B cell (primary cell): ENCODE measurements at regions not wholly inside any gene's neighbourhood (a gene's known extent, or its start where the extent isn't known, plus 50 kb on each side); places are given as distances from the start of the nearest gene placed in this dataset.

Experiments used
- ATAC-seq: fragments of 200-7000 bp; cut with Tn5 transposase; one replicate; pipeline ENCODE4 v1.10.0; 2021; ENCODE audit warnings: low read depth, mild to moderate bottlenecking, moderate number of reproducible peaks, moderate library complexity
- CTCF ChIA-PET: fragments of 350-600 bp; sonication (Branson Sonifier 250); formaldehyde crosslinking; loops from one replicate; lab custom pipeline; 2021; ENCODE audit warnings: antibody characterized with exemption, inconsistent platforms; lab: Charles Lee
- POLR2A ChIA-PET: fragments of 350-600 bp; sonication (Branson Sonifier 250); formaldehyde crosslinking; loops from one replicate; lab custom pipeline; 2021; ENCODE audit warnings: antibody characterized with exemption; lab: Charles Lee
- DNase-seq: peaks from one replicate; pipeline ENCODE4 v3.0.0; 2013
- H2AFZ ChIP-seq: 2 replicates; pipeline ENCODE4 v1.6.1; 2012; ENCODE audit warnings: mild to moderate bottlenecking, low read depth, low read length; ENCODE audit not compliant: insufficient read depth, poor library complexity, severe bottlenecking
- H3K27ac ChIP-seq, 2 donors: 1 replicate in 1 of 2; 2 replicates in 1 of 2; pipeline ENCODE4 v1.5.1; 2012 to 2013; ENCODE audit warnings: low read length in 2 of 2, mild to moderate bottlenecking in 2 of 2, moderate library complexity in 1 of 2
- H3K27me3 ChIP-seq, 4 experiments: fragments of 200-600 bp in 1 of 4; sonication (generic) in 1 of 4; replicated peaks in 1 of 4; 1 replicate in 2 of 4; 2 replicates in 2 of 4; pipeline versions ENCODE4 v1.6.1 to v1.7.0; 2013 to 2016; ENCODE audit warnings: low read length in 3 of 4, mild to moderate bottlenecking in 2 of 4, mixed read lengths in 1 of 4, moderate library complexity in 1 of 4; ENCODE audit not compliant: insufficient read depth in 4 of 4, control insufficient read depth in 3 of 4; ENCODE audit errors: control extremely low read depth in 1 of 4
- H3K36me3 ChIP-seq, 2 experiments: replicated peaks in 1 of 2; 1 replicate in 1 of 2; 2 replicates in 1 of 2; pipeline versions ENCODE4 v1.6.1 to v1.7.1; 2013; ENCODE audit warnings: low read length in 1 of 2; ENCODE audit not compliant: insufficient read depth in 2 of 2, control insufficient read depth in 1 of 2; ENCODE audit errors: control extremely low read depth in 1 of 2, extremely low read depth in 1 of 2
- H3K4me1 ChIP-seq, 2 donors: fragments of 200-600 bp in 1 of 2; sonication (generic) in 1 of 2; 1 replicate in 1 of 2; 2 replicates in 1 of 2; pipeline versions ENCODE4 v1.5.1 to v1.6.1; 2013 to 2017; ENCODE audit warnings: low read length in 2 of 2; ENCODE audit not compliant: control insufficient read depth in 2 of 2, insufficient read depth in 2 of 2
- H3K4me2 ChIP-seq: replicated peaks from 2 replicates; pipeline ENCODE3; 2012; ENCODE audit warnings: mild to moderate bottlenecking, low read depth, low read length; ENCODE audit not compliant: poor library complexity, severe bottlenecking
- H3K4me3 ChIP-seq, 5 experiments: fragments of 200-600 bp in 1 of 5; sonication (generic) in 1 of 5; 1 replicate in 3 of 5; 2 replicates in 2 of 5; pipeline versions ENCODE4 v1.5.1 to v1.7.0; 2011 to 2016; ENCODE audit warnings: low read length in 4 of 5, mild to moderate bottlenecking in 4 of 5, low read depth in 2 of 5, control low read depth in 1 of 5, moderate library complexity in 1 of 5; ENCODE audit not compliant: insufficient read depth in 1 of 5; ENCODE audit errors: control extremely low read depth in 1 of 5, extremely low read depth in 1 of 5
- H3K79me2 ChIP-seq: fragments of 200-600 bp; sonication (generic); one replicate; pipeline ENCODE4 v1.6.0; 2016; ENCODE audit warnings: low read length; ENCODE audit not compliant: control insufficient read depth, insufficient read depth
- H3K9ac ChIP-seq: fragments of 200-600 bp; sonication (generic); 2 replicates; pipeline ENCODE4 v1.6.1; 2017; ENCODE audit warnings: mild to moderate bottlenecking, low read length, moderate library complexity
- H3K9me3 ChIP-seq, 3 donors: one replicate each; pipeline versions ENCODE4 v1.6.1 to v1.7.1; 2013; ENCODE audit warnings: low read length in 2 of 3; ENCODE audit not compliant: control insufficient read depth in 2 of 3, insufficient read depth in 1 of 3; ENCODE audit errors: control extremely low read depth in 1 of 3
- H4K20me1 ChIP-seq: 2 replicates; pipeline ENCODE4 v1.6.0; 2012; ENCODE audit warnings: mild to moderate bottlenecking, low read length; ENCODE audit not compliant: insufficient read depth, control insufficient read depth, poor library complexity, severe bottlenecking
- H3K27ac Mint-ChIP-seq: one replicate; pipeline ENCODE4 v1.8.0; 2021; ENCODE audit warnings: mixed read lengths
- H3K27me3 Mint-ChIP-seq: one replicate; pipeline ENCODE4 v1.8.0; 2021; ENCODE audit warnings: mixed read lengths
- H3K4me1 Mint-ChIP-seq: one replicate; pipeline ENCODE4 v1.8.0; 2021; ENCODE audit warnings: mixed read lengths
- H3K4me3 Mint-ChIP-seq: one replicate; pipeline ENCODE4 v1.8.0; 2021; ENCODE audit warnings: mixed read lengths
- H3K9me3 Mint-ChIP-seq: one replicate; pipeline ENCODE4 v1.8.0; 2022; ENCODE audit warnings: mixed read lengths; ENCODE audit not compliant: insufficient read depth
- EZH2 ChIP-seq: IDR thresholded peaks from 2 replicates; pipeline ENCODE4 v1.6.1; 2012; ENCODE audit warnings: borderline replicate concordance, low read depth, mild to moderate bottlenecking, moderate library complexity, low read length; ENCODE audit not compliant: insufficient read depth, poor library complexity, severe bottlenecking
- WGBS: methylation state at CpG from one replicate; pipeline ENCODE4 v1.1.5; 2013; ENCODE audit warnings: missing lambda C conversion rate; ENCODE audit not compliant: insufficient coverage; 5-methylcytosine and 5-hydroxymethylcytosine counted together
- intact Hi-C: fragments of 100-400 bp; cut with micrococcal nuclease; formaldehyde crosslinking; loops from one replicate; pipeline ENCODE4 v1.10.0; 2022
- TF ChIP-seq, protein P1 (sequence below): fragments of 200-600 bp; IDR thresholded peaks from one replicate; pipeline ENCODE4 v1.8.0; 2022; ENCODE audit warnings: antibody characterized with exemption, mild to moderate bottlenecking

GRCh38 chr15:31275331-31276262, 51.0 kb upstream of the KLF13 start:
- intact Hi-C loops = no loop called here
- Mint-ChIP-seq H3K9me3 (no peaks in the 10 kb centered on the region), H3K4me1 (peaks cover 25% of the 10 kb centered on the region), H3K4me3 (no peak overlapping the region), H3K27ac (no peak overlapping the region), H3K27me3 (no peaks in the 10 kb centered on the region)
- Histone ChIP-seq H3K9ac (no peak overlapping the region), H3K9me3 (peaks cover 0 to 4% (median 0%) of the 10 kb centered on the region in 3 donors), H2AFZ (no peak overlapping the region), H3K4me3 (no peak overlapping the region), H3K4me2 (no peak overlapping the region), H4K20me1 (no peaks in the 10 kb centered on the region), H3K4me1 (peaks cover 15 to 28% of the 10 kb centered on the region in 2 donors), H3K79me2 (no peaks in the 10 kb centered on the region), H3K36me3 (no peaks in the 10 kb centered on the region), H3K27me3 (no peaks in the 10 kb centered on the region), H3K27ac (no peak overlapping the region)
- CTCF ChIA-PET = no interaction called here
- POLR2A ChIA-PET = no interaction called here
- ATAC-seq = no peak
- no peak for DNase-seq
- 95% methylated on average over 14 of the region's 17 CpGs for whole genome bisulfite sequencing
- TF ChIP-seq, protein P1, sequence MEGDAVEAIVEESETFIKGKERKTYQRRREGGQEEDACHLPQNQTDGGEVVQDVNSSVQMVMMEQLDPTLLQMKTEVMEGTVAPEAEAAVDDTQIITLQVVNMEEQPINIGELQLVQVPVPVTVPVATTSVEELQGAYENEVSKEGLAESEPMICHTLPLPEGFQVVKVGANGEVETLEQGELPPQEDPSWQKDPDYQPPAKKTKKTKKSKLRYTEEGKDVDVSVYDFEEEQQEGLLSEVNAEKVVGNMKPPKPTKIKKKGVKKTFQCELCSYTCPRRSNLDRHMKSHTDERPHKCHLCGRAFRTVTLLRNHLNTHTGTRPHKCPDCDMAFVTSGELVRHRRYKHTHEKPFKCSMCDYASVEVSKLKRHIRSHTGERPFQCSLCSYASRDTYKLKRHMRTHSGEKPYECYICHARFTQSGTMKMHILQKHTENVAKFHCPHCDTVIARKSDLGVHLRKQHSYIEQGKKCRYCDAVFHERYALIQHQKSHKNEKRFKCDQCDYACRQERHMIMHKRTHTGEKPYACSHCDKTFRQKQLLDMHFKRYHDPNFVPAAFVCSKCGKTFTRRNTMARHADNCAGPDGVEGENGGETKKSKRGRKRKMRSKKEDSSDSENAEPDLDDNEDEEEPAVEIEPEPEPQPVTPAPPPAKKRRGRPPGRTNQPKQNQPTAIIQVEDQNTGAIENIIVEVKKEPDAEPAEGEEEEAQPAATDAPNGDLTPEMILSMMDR = no peak
- no peak for TF ChIP-seq EZH2

- H3K27ac ChIP-seq = no peak overlapping the region
- WGBS = 91% methylated on average over 5 of the region's 8 CpGs
- H3K36me3 ChIP-seq = no peaks in the 10 kb centered on the region
- ChIA-PET POLR2A (no interaction called here), CTCF (no interaction called here)
- H3K4me2 ChIP-seq = no peak overlapping the region
- Mint-ChIP-seq H3K27ac (peak overlapping the region; percentile 10), H3K9me3 (no peaks in the 10 kb centered on the region), H3K27me3 (no peaks in the 10 kb centered on the region), H3K4me3 (no peak overlapping the region), H3K4me1 (peaks cover 22% of the 10 kb centered on the region)
- H3K79me2 ChIP-seq = no peaks in the 10 kb centered on the region
- DNase-seq (no peak), ATAC-seq (no peak)
- H3K9ac ChIP-seq = no peak overlapping the region
- peaks cover 0 to 4% (median 0%) of the 10 kb centered on the region in 3 donors for H3K9me3 ChIP-seq
- H3K27me3 ChIP-seq = no peaks in the 10 kb centered on the region
- no peak overlapping the region for H3K4me3 ChIP-seq
- H3K4me1 ChIP-seq = peaks cover 15 to 23% of the 10 kb centered on the region in 2 donors
- no peak for TF ChIP-seq EZH2
- TF ChIP-seq, protein P1 = no peak
- H4K20me1 ChIP-seq = no peaks in the 10 kb centered on the region
- intact Hi-C loops = no loop called here
- no peak overlapping the region for H2AFZ ChIP-seq
These were observed 49.9 kb upstream of the KLF13 start for GRCh38 chr15:31276596-31277298.
